ENCODE measurements at regions not wholly inside any gene's neighbourhood (a gene's known extent, or its start where the extent isn't known, plus 50 kb on each side); places are given as distances from the start of the nearest gene placed in this dataset.

DNA sequence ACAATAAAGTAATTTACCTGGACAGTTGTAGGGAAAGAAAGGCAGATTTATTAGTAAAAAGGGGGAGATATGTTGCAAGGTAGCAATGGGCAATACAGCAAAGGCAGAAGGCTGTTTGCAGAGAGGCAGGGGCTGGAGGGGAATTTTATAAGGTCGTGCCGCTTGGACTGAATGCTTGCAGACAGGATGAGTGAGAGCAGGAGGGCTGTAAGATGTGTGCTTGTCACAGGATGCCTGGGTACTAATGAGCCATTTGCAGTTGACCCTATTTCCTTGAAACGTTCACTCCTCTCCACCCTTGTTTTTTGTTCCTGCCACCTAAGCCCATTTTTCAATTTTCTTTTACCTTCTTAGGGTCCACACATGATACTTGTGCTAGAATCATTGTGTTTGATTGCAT, 214.7 kb downstream of the TRAM1L1 start:
- no peak for DNase-seq

DNA sequence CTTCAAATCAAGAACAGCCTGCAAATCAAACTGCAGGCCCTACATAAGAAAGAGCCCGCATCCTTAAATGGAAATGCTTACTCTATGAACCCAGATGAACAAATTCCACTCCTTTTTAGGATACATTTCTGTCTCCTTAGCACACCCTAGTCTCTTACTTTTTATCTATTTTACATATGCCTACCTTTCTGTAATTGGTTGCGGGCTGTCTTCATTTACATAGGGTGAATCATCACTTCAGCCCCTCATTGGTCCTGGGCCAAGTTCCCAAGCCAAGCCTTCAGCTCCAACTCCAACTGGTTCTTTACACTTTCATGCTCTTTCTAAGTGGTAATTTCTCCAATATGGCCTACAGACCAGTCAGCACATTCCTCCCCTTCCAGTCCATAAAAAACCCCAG, 219.3 kb downstream of the TRAM1L1 start:
- no peak for DNase-seq

DNA sequence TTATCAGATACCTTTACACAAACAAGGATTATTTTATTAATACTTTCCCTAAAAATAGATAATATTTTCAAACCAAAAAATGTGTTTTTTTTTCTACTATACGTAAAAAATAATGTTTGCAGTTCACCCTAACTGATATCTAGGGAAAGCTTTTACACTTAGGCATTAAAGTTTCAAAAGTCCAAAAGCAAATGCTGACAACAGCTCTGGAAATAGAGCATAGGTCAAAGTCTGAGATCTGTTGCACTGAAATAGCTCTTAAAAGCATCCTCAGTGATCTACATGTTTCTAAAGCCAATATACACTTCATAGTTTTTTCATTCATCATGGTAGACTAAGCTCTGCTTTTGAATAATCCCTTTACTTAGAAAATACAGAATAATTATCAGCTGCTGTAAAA, 222.8 kb downstream of the TRAM1L1 start:
- no peak for DNase-seq

DNA sequence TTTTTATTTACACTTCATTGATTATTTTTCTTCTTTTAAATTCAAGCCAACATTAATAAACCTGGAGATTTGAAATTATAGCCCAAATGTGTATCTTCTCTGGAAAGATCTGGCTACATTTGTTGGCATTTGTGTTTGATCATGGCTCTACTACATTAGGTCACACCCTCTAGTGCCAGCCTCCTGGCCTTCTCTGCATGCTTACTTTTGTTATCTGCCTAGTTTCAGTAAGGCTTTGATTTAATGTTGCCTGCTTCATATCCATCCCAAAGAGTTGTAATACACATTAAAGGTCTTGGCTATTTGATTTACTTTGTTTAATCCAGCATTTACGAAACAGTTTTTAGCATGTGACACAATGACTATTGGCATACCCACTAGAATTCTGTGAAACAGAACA, 224.5 kb downstream of the TRAM1L1 start:
- DNase-seq = no peak

DNA sequence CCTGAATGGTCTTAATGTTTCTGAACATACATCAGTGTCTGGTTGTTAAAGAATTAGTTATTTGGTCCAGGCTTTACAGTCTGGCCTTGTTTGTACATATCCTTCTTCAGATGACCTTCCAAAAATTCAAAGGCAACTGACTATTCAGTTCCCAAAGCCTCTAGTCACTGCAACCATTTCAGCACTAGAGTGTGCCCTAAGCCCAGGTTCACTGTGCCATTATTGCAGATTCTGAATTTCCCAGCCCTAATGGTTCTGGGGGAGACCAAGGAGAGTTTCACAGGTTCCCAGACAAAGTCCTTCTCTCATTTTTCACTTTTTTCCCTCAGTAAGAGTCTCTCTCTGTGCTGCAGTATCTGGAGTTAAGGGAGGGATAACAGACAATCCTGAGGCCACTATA, 235.8 kb downstream of the TRAM1L1 start:
- no peak for DNase-seq

DNA sequence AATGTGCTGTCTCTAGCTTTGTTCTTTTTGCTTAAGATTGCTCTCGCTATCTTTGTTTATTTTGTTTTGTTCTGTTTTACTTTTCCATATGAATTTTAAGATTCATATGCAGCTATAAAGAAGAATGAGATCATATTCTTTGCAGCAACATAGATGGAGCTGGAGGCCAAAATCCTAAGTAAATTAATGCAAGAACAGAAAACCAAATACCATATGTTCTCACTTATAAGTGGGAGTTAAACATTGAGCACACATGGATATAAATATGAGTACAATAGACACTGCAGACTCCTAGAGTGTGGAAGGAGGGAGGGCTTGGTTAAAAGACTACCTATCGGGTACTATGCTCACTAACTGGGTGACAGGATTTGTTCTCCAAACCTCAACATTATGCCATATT, 237.8 kb downstream of the TRAM1L1 start:
- DNase-seq = no peak

DNA sequence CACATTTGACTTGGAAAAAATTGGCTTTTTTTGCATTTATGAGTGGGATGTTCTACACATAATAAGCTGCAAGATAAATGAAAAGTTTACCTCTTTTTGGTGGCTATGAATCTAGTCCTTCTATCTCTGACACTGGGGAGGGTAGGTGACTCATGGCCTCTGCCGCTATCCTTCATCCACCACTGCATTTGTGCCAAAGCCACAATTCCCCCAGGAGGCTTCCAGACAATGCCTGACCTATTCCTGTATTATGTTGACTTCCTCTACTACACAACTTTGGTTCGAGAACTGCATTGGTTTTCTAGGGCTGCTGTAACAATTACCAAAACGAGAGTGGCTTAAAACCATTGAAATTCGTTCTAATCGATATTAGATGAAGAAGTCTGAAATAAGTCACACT, 245.6 kb downstream of the TRAM1L1 start:
- no peak for DNase-seq

DNA sequence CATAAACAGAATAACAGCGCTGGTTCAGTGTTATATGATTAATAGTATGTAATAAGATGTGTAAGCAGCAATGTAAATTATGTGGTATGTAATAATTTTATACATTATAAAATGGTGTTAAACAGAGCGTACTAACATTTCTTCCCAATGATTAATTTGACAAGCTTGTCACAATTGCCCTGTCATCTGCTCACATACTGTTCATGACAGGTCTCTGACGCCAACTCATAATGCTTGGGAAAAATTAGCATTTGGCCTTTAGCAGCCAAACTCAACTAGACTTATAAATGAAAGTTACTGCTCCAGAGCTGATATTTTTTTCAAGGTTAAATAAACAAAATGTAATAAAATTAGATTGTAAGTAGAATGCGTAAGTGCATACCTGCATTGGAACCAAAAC, 246.8 kb downstream of the TRAM1L1 start:
- no peak for DNase-seq

DNA sequence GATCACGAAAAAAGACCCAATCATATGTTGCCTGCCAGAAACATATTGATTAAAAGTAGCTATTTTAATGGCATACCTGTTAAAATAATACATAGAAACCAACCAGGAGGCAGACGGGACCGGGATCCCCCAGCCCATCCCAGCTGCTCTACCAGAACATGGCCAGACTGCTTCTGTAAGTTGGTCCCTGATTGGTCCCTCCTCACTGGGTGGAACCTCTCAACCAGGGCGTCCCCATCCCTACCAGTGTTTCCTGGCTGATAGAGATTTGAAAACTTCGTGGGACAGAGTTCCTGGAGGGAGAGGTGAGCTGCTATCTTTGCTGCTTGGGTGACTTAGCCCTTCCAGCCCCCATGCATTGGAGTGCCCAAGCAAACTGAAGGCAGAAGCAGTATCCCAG, 256.2 kb downstream of the TRAM1L1 start:
- DNase-seq = no peak

DNA sequence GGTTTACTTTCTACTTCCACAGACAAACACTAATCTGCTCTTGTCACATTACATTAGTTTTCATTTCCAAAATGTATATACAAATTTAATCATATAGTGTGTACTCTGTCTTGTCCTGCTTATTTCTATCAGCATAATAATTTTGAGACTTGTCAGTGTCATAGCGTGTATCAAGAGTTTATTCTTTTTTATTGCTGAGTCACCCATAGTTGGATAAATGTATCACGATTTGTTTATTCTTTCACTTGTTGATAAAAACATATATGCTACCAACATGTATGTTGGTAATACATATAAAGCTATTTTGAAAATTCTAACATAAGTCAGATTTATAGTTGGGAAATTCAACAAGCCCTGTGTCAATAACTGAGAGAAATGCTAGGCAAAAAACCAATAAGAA, 261.2 kb downstream of the TRAM1L1 start:
- no peak for DNase-seq

DNA sequence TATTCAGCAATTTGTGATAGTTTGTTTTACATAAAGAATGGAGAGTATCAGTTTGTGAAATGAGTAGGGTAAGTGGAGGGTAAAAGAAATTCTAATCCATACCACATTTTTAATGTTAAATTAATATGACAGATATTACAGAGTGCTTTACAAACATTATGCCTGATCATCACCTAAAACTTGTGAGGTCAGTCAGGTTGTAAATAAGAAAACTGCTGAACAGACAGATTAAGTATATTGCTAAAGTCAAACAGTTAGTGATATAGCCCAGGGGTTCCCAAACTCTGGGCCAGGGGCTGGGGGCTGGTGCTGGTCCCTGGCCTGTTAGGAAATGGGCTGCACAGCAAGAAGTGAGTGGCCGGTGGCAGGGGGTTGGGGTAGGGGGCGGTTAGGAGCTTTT, 273.6 kb downstream of the TRAM1L1 start:
- DNase-seq = no peak

DNA sequence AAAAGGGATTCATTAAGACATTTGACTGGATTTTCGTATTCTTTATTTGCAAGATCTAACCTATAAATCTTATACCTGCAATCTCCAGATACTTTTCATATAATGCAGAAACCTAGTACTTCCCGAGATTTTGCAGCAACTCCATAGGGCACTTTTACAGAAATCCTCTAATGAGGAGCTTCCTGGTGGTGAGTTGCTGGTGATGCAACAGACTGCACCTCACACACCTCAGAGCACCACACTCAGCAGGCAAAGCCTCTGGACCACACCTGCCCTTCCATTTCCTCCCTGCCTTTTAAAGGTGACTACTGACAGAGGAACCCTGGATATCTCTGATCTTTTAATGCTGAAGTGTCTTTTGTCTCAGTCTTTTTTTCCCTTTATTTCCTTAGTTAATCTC, 289.4 kb downstream of the TRAM1L1 start:
- DNase-seq = no peak

DNA sequence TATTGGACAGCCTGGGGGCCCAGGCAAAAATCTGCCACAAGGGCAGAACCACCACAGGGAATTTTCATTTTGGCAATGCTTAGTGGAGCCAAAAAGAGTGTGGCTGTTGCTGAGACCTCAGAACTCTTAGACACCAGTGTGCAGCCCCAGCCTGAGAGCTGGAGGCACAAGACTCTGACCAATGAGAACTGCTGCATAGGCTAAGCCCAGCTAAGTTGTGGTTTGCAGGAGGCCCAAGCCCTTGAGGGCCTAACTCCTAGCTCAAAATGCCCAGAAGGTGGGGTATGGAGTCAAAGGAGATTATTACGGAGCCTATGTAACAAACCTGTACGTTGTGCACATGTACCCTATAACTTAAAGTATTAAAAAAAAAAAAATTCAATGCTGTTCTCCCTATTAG, 296.7 kb downstream of the TRAM1L1 start:
- no peak for DNase-seq

DNA sequence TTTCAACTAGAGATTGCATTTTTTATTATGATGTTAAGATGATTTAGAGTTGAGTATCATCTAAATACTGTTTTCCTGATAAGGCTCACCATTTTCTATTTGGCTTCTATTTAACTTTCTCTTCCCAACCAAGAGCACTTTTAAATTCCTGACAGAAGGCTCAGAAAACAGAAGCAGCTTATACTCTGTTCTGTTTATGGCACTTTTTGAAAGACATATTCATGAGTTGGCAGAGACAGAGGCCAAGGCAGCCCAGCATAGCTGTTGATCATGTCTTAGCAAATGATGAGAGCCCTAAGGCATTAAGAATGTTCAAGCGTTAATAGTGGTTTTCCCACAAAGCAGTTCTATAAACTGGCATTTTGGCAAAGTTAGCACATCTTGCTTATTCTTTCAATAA, 330.3 kb downstream of the TRAM1L1 start:
- no peak for DNase-seq

DNA sequence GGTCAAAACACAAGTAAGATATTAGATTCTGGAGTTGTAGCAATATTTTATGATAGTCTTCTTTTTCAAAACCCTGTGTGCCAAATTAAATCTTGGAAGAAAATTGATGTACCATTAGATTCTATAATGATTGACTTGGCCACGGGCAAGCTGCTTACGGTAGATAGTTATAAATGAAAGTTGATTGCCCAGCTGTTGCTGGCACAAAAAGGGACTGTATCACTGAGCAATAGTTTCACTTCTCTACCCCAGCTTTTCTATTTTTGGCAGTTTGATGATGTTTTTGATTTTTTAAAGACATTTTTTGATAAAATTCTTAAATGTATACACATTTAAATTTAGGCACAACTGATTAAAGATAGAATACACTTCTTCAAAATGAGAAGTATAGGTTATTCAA, 333.3 kb downstream of the TRAM1L1 start:
- DNase-seq = no peak

DNA sequence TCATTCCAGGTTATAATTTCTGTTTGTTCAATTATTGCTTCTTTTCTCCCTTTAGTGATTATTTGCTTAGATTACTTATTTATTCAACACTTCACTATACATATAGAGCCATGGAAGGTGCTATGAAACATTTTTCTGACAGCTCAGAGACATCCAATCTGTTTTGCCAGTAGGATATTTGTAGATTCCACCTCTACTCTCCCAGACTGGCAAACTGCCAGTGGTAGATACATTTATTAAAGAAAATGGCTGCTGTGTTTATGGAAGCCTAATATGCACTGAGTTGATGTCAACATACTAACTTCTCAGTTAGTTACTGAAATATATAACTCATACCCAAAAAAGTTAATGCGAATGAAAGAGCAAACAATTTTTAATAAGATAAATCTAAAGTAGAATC, 348.6 kb downstream of the TRAM1L1 start:
- DNase-seq = no peak

DNA sequence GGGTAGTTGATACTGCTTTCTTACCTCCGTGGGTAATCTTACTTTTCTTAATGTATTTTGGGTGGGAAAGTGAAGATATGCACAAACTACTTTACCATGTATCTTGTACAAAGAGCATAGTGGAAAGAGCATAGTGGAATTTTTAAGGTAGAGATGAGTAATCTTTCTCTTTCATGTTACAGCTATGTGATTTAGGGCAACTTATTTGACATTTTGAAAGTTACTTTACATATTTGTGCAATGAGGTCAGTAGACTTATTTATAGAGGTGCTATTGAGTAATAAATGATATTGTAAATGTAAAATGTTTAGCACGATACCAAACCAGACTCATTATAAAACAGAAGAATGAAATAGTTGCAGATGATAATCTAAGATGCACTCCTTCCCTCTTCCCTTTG, 351.2 kb downstream of the TRAM1L1 start:
- no peak for DNase-seq

DNA sequence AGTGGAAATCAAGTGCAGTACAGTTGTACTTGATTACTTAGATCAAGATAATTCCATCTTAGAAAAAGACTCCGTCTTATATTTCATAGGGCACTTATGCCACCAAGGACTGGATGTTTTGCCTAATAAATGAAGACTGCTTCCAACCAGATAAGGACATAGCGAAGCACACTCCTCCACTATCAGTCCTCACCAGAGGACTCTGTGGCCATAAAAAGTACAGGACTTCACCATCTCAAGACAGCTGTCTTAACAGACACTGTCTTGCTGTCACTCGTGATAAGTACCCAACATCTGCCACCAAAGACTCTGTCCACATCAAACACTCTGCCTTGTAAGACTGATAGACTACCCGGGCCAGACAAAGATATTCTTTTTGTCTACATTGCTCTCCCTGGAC, 352.0 kb downstream of the TRAM1L1 start:
- no peak for DNase-seq

DNA sequence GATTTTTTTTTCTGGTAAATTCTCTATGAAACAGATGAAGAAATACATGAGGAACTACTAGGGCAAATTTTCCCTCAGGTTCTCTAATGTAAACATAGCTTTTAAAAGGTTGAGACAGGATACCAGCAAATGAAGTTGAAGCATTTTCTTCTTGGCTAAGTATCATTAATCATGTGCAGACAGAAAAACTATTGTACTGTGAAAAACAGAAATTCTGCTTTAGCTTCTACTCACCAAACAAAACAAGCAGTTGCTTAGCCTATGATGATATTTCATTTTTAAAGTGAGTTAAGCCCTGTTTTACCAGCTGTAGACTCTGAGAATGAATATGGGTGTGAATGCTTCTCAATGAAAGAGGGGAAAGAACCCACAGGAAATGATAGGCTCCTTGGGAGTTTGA, 358.9 kb downstream of the TRAM1L1 start:
- no peak for DNase-seq

DNA sequence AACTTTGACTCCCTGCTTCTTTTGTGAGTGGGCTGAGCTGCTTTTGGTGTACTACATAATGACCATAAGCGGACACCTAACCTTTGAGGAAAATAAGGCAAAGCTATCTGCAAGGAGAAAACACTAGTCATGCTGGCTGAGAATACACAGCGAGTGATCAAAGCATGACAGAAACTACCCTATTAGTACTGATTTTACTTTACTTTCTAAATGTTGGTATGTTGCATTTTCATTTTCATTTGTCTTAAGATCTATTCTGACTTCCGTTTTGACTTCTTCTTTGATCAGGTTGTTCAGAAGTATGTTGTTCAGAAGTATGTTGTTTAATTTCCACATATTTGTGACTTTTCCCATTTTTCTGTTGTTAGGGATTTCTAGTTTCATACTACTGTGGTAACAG, 361.1 kb downstream of the TRAM1L1 start:
- DNase-seq = no peak

DNA sequence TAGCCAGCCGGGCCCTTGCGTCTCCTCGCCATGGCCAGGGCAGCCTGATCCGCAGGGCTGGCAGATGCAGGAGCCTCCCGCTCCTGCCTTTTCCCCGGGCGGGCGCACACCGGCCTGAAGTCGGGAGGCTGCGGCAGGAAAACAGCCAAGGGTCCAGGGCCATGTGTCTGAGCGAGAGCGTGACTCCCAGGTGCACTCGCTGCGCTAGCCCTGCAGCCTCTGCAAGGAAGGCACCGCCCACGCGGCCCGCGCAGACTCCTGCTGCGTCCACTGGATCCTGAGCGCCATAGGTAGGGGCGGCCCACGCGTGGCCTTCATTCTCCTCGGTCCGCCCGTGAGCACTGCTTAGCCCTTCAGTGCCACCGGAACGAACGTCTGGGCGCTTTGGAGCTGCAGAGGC, 379.9 kb downstream of the TRAM1L1 start:
- no peak for DNase-seq

DNA sequence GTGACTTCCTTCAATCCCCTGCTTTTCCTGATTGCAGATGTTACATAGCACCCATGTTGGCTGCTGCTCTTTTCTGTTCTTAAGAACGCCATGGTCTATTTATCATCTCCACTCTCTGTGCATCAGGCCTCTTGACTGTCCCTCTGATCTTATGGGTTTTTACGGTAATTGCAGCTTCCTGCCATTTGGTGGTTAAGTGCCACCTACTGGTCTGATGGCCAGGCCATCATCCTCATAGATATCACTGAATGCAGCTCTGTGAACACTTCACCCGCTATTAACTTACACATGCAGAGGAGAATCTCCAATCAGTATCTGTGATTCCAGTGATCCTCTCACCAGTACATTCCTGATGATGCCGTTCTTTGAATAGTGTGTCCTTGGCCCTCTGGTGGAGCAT, 382.4 kb downstream of the TRAM1L1 start:
- DNase-seq = no peak

DNA sequence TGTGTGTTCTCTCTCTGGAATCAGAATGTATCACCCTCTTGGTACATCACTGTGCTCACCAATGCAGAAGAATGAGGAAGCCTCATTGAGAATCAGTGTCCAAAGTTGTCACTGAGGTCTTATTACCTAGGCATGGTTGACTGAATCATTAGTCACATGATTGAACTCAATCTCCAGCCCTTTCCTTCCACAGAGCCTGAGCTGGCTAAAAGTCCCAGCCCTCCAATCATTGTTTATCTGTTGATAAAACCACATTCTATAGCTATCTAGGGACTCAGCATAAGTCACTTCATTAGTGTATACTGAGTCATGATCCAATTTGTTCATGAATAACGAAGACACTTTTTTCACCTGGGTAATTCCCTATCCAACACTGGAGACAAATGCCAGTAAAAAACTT, 396.8 kb downstream of the TRAM1L1 start:
- no peak for DNase-seq

DNA sequence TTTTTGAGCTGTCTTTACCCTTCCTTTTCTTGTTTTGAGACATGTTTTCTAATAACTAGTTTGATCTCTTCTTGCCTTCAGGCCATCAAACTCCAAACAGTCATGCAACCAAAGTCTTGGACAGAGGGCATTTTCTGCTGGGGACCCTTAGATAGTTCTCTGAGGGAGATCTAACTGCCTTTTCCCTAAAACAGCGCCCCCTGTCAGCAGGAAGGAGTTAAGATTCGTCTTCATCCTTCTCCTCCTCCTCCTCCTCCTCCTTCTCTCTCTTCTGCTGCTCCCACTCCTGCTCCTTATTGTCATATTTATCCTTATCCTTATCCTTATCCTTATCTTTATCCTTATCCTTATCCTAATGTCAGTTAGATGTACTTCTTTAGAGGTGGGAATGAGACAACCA, 417.2 kb downstream of the TRAM1L1 start:
- no peak for DNase-seq

DNA sequence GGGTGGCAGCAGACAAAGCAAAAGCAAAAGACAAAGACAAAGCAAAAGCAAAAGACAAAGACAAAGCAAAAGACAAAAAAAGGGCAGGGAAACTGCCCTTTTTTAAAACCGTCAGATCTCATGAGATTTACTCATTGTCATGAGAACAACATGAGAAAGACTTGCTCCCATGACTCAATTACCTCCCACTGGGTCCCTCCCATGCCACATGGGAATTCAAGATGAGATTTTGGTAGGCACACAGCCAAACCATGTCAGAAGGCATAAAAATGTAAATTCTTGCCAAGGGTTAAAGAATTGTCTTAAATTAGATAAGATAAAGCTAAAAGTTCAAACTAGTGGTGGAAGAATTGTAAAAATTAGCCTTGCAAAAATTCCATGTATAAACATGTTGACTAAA, 419.7 kb downstream of the TRAM1L1 start:
- DNase-seq = no peak

DNA sequence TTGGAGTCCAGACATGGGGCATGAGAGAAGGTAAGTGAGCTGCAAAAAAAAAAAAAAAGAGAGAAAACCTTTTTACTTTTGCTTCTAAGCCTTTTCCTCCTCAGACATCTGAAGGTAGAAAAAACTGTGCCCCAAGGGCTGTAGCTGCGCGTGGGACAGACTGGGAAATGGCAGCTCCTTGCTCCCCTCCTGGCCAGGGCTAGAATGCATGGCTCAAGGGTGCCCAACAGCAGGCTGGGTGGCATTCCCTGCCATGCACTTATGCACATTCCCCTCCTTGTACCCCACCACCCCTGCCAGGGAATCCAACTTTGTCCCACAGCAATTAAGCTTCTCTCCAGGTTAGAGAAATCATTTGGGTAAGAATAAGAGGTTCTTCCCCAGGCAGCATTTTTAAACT, 421.2 kb downstream of the TRAM1L1 start:
- no peak for DNase-seq

Measured in activated CD8-positive, alpha-beta memory T cell treated with anti-CD3 and anti-CD28 coated beads for 24 hours (primary cell).